Psoas muscle (tissue), 7 donors: ENCODE measurements at regions not wholly inside any gene's neighbourhood (a gene's known extent, or its start where the extent isn't known, plus 50 kb on each side); places are given as distances from the start of the nearest gene placed in this dataset.
"Not testable (repeated sequence)": the region's sequence is repeated elsewhere in the genome, so short reads cannot be mapped to it uniquely, and the experiment has no call there.

Experiments used
- ATAC-seq, 4 donors: fragments of 200-7000 bp; cut with Tn5 transposase; one replicate each; pipeline ENCODE4 v1.9.1; 2020; ENCODE audit warnings: moderate library complexity in 3 of 4, mild to moderate bottlenecking in 2 of 4
- DNase-seq, 2 donors: peaks; one replicate each; pipeline ENCODE4 v3.0.0-alpha.2; 2020
- H3K27ac ChIP-seq: fragments of 200-600 bp; one replicate; pipeline ENCODE4 v1.8.0; 2022
- H3K27me3 ChIP-seq, 3 donors: fragments of 200-600 bp in 1 of 3; one replicate each; pipeline versions ENCODE4 v1.6.1 to v1.8.0; 2013 to 2022; ENCODE audit warnings: low read length in 2 of 3, mild to moderate bottlenecking in 2 of 3, moderate library complexity in 1 of 3; ENCODE audit not compliant: insufficient read depth in 3 of 3
- H3K36me3 ChIP-seq, 2 donors: fragments of 200-600 bp in 1 of 2; one replicate each; pipeline versions ENCODE4 v1.6.1 to v1.8.0; 2013 to 2022; ENCODE audit warnings: low read depth in 1 of 2, mild to moderate bottlenecking in 1 of 2, moderate library complexity in 1 of 2; ENCODE audit not compliant: insufficient read depth in 1 of 2
- H3K4me1 ChIP-seq: fragments of 200-600 bp; one replicate; pipeline ENCODE4 v1.8.0; 2022
- H3K4me3 ChIP-seq: fragments of 200-600 bp; one replicate; pipeline ENCODE4 v1.8.0; 2022; ENCODE audit warnings: mild to moderate bottlenecking
- H3K9me3 ChIP-seq: fragments of 200-600 bp; one replicate; pipeline ENCODE4 v1.8.0; 2022
- CTCF ChIP-seq: fragments of 200-600 bp; IDR thresholded peaks from one replicate; pipeline ENCODE4 v1.8.0; 2022; ENCODE audit warnings: antibody characterized with exemption
- WGBS, 3 donors: extraction: QIAGEN DNeasy Blood & Tissue Kit; methylation state at CpG; one replicate each; pipeline versions ENCODE4 v1.1.6 to v1.1.7; 2013; 5-methylcytosine and 5-hydroxymethylcytosine counted together
- intact Hi-C, 2 donors: fragments of 100-400 bp; cut with DNase I; formaldehyde crosslinking; loops; one replicate each; pipeline versions ENCODE4 v1.11.0 to v1.14.2; 2022
- donor health status: healthy with polysubstance abuse.
- donor health status: DM: no; HTN: no; CAD: no; lungs with moderate emphysema.
- donor health status: Bipolar disorder and iron deficiency.
- donor health status: healthy.
- donor health status: DM: yes; HTN: yes; CAD: no.
- donor health status: DM: no; HTN: no; CAD: no.
- donor health status: DM: yes; HTN: yes; CAD: no.

- DNase-seq = no peak
- no peak overlapping the region for H3K27ac ChIP-seq
- no peak for ATAC-seq
- TF ChIP-seq CTCF = no peak
- peaks cover 0 to 4% (median 0%) of the 10 kb centered on the region in 3 donors for H3K27me3 ChIP-seq
- H3K9me3 ChIP-seq = no peaks in the 10 kb centered on the region
- 3 to 5% (median 4%) methylated on average over 6 of the region's 6 CpGs for WGBS, 3 donors
- no peaks in the 10 kb centered on the region for H3K36me3 ChIP-seq
- H3K4me1 ChIP-seq = no peaks in the 10 kb centered on the region
- H3K4me3 ChIP-seq = no peak overlapping the region
- intact Hi-C loops = no loop called here
Observed at GRCh38 chrX:531611-531936, 99.0 kb upstream of the SHOX start.

- ATAC-seq (no peak), DNase-seq (no peak)
- no peak for TF ChIP-seq CTCF
Observed at GRCh38 chrX:534804-535203, 95.8 kb upstream of the SHOX start.

GRCh38 chrX:536616-537015 lies 94.0 kb upstream of the SHOX start:
- DNase-seq = no peak
- intact Hi-C loops = no loop called here

More at GRCh38 chrX:534804-535203, 95.8 kb upstream of the SHOX start:
- Histone ChIP-seq H3K4me1 (no peaks in the 10 kb centered on the region), H3K4me3 (no peak overlapping the region), H3K36me3 (no peaks in the 10 kb centered on the region), H3K27ac (no peak overlapping the region), H3K9me3 (no peaks in the 10 kb centered on the region), H3K27me3 (peaks cover 0 to 4% (median 0%) of the 10 kb centered on the region in 3 donors)
- intact Hi-C loops = no loop called here

GRCh38 chrX:537151-537550 lies 93.4 kb upstream of the SHOX start:
- no peak for TF ChIP-seq CTCF
- intact Hi-C loops = no loop called here
- H3K27me3 ChIP-seq = peaks cover 0 to 4% (median 0%) of the 10 kb centered on the region in 3 donors
- no peaks in the 10 kb centered on the region for H3K36me3 ChIP-seq
- no peaks in the 10 kb centered on the region for H3K9me3 ChIP-seq
- DNase-seq = no peak
- 81 to 83% (median 83%) methylated on average over 18 of the region's 18 CpGs for WGBS, 3 donors
- no peak overlapping the region for H3K4me3 ChIP-seq
- H3K4me1 ChIP-seq = no peaks in the 10 kb centered on the region
- no peak for ATAC-seq
- no peak overlapping the region for H3K27ac ChIP-seq

More at GRCh38 chrX:536616-537015, 94.0 kb upstream of the SHOX start:
- TF ChIP-seq CTCF = no peak
- H3K27me3 ChIP-seq = peaks cover 0 to 4% (median 0%) of the 10 kb centered on the region in 3 donors
- ATAC-seq = no peak
- H3K4me1 ChIP-seq = no peaks in the 10 kb centered on the region
- no peak overlapping the region for H3K27ac ChIP-seq
- H3K4me3 ChIP-seq = no peak overlapping the region
- H3K9me3 ChIP-seq = no peaks in the 10 kb centered on the region
- 81 to 83% (median 81%) methylated on average over 18 to 19 of the region's 19 CpGs for WGBS, 3 donors
- H3K36me3 ChIP-seq = no peaks in the 10 kb centered on the region

- Histone ChIP-seq H3K4me1 (no peaks in the 10 kb centered on the region), H3K27me3 (peaks cover 0 to 4% (median 0%) of the 10 kb centered on the region in 3 donors), H3K4me3 (no peak overlapping the region), H3K27ac (no peak overlapping the region), H3K36me3 (no peaks in the 10 kb centered on the region), H3K9me3 (no peaks in the 10 kb centered on the region)
- no peak for DNase-seq
- no peak for TF ChIP-seq CTCF
- WGBS, 3 donors = 76 to 79% (median 76%) methylated on average over 11 of the region's 11 CpGs
- no peak for ATAC-seq
- intact Hi-C loops = no loop called here
Observed at GRCh38 chrX:538311-538710, 92.3 kb upstream of the SHOX start.

GRCh38 chrX:541006-541405 lies 89.6 kb upstream of the SHOX start:
- H3K9me3 ChIP-seq, DNase-seq, H3K27ac ChIP-seq, ATAC-seq, H3K27me3 ChIP-seq, H3K4me3 ChIP-seq, H3K36me3 ChIP-seq, H3K4me1 ChIP-seq, intact Hi-C loops: not testable (repeated sequence)
- 84 to 92% (median 89%) methylated on average over 10 of the region's 10 CpGs for WGBS, 3 donors
